ENCODE measurements at regions not wholly inside any gene's neighbourhood (a gene's known extent, or its start where the extent isn't known, plus 50 kb on each side); places are given as distances from the start of the nearest gene placed in this dataset.

DNA sequence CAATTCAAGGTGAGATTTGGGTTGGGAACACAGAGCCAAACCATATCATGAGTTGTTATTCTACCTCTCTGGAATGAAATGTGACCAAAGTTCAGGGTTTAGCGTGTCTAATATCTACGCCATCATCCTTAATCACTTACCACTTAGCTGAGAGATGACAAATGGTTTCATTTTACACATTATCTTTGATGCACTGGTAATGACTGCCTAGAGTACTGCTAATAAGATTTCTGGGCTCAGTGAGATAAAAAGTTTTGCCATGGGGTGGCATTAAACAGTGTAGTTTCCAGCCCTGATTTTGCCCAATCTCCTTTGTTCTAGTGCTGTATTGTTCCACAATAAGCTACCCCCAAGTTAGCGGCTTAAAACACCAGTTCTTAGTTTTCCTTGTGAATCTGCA is 367.2 kb downstream of the MLLT3 start:
- Mint-ChIP-seq H3K27ac (no peak overlapping the region), H3K9me3 (no peaks in the 10 kb centered on the region), H3K4me1 (no peaks in the 10 kb centered on the region), H3K27me3 (ENCODE audit: insufficient read depth) (no peaks in the 10 kb centered on the region), H3K4me3 (no peak overlapping the region), H3K36me3 (ENCODE audit: low read depth) (no peaks in the 10 kb centered on the region)
- H3K36me3 ChIP-seq (ENCODE audit: control insufficient read depth, insufficient read depth, low read length): no peaks in the 10 kb centered on the region
- no peak overlapping the region for H3K27ac ChIP-seq (ENCODE audit: low read depth, low read length)
- H3K27me3 ChIP-seq (ENCODE audit: control insufficient read depth, insufficient read depth, low read length, poor library complexity, severe bottlenecking): no peaks in the 10 kb centered on the region
- no peaks in the 10 kb centered on the region for H3K4me1 ChIP-seq (ENCODE audit: control insufficient read depth, insufficient read depth, low read length)
- TF ChIP-seq, protein P1, sequence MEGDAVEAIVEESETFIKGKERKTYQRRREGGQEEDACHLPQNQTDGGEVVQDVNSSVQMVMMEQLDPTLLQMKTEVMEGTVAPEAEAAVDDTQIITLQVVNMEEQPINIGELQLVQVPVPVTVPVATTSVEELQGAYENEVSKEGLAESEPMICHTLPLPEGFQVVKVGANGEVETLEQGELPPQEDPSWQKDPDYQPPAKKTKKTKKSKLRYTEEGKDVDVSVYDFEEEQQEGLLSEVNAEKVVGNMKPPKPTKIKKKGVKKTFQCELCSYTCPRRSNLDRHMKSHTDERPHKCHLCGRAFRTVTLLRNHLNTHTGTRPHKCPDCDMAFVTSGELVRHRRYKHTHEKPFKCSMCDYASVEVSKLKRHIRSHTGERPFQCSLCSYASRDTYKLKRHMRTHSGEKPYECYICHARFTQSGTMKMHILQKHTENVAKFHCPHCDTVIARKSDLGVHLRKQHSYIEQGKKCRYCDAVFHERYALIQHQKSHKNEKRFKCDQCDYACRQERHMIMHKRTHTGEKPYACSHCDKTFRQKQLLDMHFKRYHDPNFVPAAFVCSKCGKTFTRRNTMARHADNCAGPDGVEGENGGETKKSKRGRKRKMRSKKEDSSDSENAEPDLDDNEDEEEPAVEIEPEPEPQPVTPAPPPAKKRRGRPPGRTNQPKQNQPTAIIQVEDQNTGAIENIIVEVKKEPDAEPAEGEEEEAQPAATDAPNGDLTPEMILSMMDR (conservative IDR thresholded peaks at IDR 0.05): no peak
- WGBS, 2 experiments (ENCODE audit: insufficient coverage in 1 of 2, insufficient read length in 1 of 2): 99% methylated on average over 3 of the region's 3 CpGs; no CpG with 5 or more reads in 1 of the 2 experiments
- no peaks in the 10 kb centered on the region for H3K9me3 ChIP-seq (ENCODE audit: control insufficient read depth, low read length)
- no peak for DNase-seq
- H3K4me3 ChIP-seq (ENCODE audit: low read length): no peak overlapping the region
- no peak overlapping the region for H3K9ac ChIP-seq (ENCODE audit: extremely low read depth, low read length, poor library complexity, severe bottlenecking)

DNA sequence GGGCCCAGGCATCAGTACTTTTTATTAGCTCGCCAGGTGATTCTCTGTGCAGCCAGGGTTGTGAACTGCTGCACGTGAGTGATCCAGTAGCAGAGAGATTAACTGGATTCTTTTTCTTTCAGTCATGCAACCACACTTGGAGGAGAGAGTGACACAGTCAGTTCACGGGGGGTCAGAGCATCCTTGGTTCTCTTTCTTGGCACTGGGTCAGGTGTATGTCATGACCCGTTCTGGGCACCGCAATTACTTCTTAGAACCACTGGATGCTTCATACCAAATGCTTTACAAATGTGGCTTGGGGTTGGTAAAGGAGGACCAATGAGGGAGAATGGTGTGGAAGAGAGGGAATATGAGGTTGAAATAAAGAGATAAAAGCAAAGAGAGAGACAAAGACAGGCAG is 368.7 kb downstream of the MLLT3 start:
- no peaks in the 10 kb centered on the region for H3K4me1 ChIP-seq (ENCODE audit: control insufficient read depth, insufficient read depth, low read length)
- H3K9ac ChIP-seq (ENCODE audit: extremely low read depth, low read length, poor library complexity, severe bottlenecking): no peak overlapping the region
- H3K27me3 Mint-ChIP-seq (ENCODE audit: insufficient read depth): no peaks in the 10 kb centered on the region
- DNase-seq: no peak
- no peaks in the 10 kb centered on the region for H3K36me3 ChIP-seq (ENCODE audit: control insufficient read depth, insufficient read depth, low read length)
- no peak overlapping the region for H3K4me3 ChIP-seq (ENCODE audit: low read length)
- H3K9me3 ChIP-seq (ENCODE audit: control insufficient read depth, low read length): peaks cover under 1% of the 10 kb centered on the region
- WGBS, 2 experiments (ENCODE audit: insufficient coverage in 1 of 2, insufficient read length in 1 of 2): 81 to 92% methylated on average over 3 to 5 of the region's 5 CpGs
- H3K27me3 ChIP-seq (ENCODE audit: control insufficient read depth, insufficient read depth, low read length, poor library complexity, severe bottlenecking): no peaks in the 10 kb centered on the region
- TF ChIP-seq, protein P1 (conservative IDR thresholded peaks at IDR 0.05): no peak
- H3K4me3 Mint-ChIP-seq: no peak overlapping the region
- peaks cover 2% of the 10 kb centered on the region for H3K9me3 Mint-ChIP-seq
- H3K27ac ChIP-seq (ENCODE audit: low read depth, low read length): no peak overlapping the region
- no peak overlapping the region for H3K27ac Mint-ChIP-seq
- H3K36me3 Mint-ChIP-seq (ENCODE audit: low read depth): no peaks in the 10 kb centered on the region
- no peaks in the 10 kb centered on the region for H3K4me1 Mint-ChIP-seq

DNA sequence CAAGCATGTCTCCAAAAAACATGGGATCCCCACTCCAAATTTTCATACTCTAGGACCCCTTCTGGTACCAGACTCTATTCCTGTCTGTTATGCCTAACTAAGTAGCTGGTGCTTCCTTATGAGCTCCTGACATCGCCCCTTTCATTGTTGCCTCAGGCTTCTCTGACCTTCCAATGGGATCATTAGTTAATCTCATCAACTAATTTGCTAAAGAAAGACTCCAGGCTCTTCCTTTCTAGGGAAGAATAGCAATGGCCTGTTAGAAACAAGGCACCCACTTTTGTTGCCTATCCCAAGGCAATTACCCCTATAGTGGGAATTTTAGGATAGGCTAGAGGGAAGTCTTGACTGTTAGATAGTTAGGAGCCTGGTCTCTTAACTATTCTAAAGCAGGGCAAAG is 369.5 kb downstream of the MLLT3 start:
- H3K27ac Mint-ChIP-seq: no peak overlapping the region
- Histone ChIP-seq H3K27ac (ENCODE audit: low read depth, low read length) (no peak overlapping the region), H3K27me3 (ENCODE audit: control insufficient read depth, insufficient read depth, low read length, poor library complexity, severe bottlenecking) (no peaks in the 10 kb centered on the region), H3K4me3 (ENCODE audit: low read length) (no peak overlapping the region), H3K36me3 (ENCODE audit: control insufficient read depth, insufficient read depth, low read length) (no peaks in the 10 kb centered on the region), H3K9ac (ENCODE audit: extremely low read depth, low read length, poor library complexity, severe bottlenecking) (no peak overlapping the region), H3K9me3 (ENCODE audit: control insufficient read depth, low read length) (peaks cover 4% of the 10 kb centered on the region), H3K4me1 (ENCODE audit: control insufficient read depth, insufficient read depth, low read length) (no peaks in the 10 kb centered on the region)
- WGBS, 2 experiments (ENCODE audit: insufficient coverage in 1 of 2, insufficient read length in 1 of 2): 82 to 90% methylated on average over 1 of the region's 1 CpG
- no peak for DNase-seq
- no peaks in the 10 kb centered on the region for H3K4me1 Mint-ChIP-seq
- H3K36me3 Mint-ChIP-seq (ENCODE audit: low read depth): no peaks in the 10 kb centered on the region
- H3K27me3 Mint-ChIP-seq (ENCODE audit: insufficient read depth): no peaks in the 10 kb centered on the region
- peaks cover 7% of the 10 kb centered on the region for H3K9me3 Mint-ChIP-seq
- TF ChIP-seq, protein P1 (conservative IDR thresholded peaks at IDR 0.05): no peak
- no peak overlapping the region for H3K4me3 Mint-ChIP-seq

Data from endodermal cell (in vitro differentiated cells).